ENCODE measurements at regions not wholly inside any gene's neighbourhood (a gene's known extent, or its start where the extent isn't known, plus 50 kb on each side); places are given as distances from the start of the nearest gene placed in this dataset.
"Not testable (repeated sequence)": the region's sequence is repeated elsewhere in the genome, so short reads cannot be mapped to it uniquely, and the experiment has no call there.

DNA sequence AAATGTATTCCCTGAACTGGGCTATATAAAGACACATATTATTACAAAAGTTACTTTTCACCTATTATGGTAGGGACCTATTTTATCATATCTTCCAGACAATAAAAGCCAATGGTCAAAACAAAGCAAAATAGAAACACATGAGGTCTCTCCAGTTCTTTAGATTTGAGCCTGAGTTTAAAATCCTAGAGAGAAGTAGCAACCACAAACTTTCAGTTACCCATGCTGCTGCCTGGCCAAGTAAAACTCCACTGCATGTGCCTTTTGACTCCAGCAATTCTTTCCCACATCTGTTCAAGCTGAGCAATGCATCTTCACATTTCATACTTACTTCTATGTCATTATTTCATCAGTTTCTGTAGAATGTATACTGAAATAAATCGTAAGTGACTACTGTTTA is 405.3 kb downstream of the STK39 start:
- Histone ChIP-seq H3K4me3 (no peak overlapping the region), H3K27ac (no peak overlapping the region), H3K36me3 (no peaks in the 10 kb centered on the region), H3K27me3 (no peaks in the 10 kb centered on the region), H3K9me3 (no peaks in the 10 kb centered on the region), H3K4me1 (ENCODE audit: insufficient read depth) (no peaks in the 10 kb centered on the region)
- DNase-seq, result no peak
- 78 to 89% (median 85%) methylated on average over 1 of the region's 1 CpG for WGBS, 3 donors
- TF ChIP-seq, protein P1, sequence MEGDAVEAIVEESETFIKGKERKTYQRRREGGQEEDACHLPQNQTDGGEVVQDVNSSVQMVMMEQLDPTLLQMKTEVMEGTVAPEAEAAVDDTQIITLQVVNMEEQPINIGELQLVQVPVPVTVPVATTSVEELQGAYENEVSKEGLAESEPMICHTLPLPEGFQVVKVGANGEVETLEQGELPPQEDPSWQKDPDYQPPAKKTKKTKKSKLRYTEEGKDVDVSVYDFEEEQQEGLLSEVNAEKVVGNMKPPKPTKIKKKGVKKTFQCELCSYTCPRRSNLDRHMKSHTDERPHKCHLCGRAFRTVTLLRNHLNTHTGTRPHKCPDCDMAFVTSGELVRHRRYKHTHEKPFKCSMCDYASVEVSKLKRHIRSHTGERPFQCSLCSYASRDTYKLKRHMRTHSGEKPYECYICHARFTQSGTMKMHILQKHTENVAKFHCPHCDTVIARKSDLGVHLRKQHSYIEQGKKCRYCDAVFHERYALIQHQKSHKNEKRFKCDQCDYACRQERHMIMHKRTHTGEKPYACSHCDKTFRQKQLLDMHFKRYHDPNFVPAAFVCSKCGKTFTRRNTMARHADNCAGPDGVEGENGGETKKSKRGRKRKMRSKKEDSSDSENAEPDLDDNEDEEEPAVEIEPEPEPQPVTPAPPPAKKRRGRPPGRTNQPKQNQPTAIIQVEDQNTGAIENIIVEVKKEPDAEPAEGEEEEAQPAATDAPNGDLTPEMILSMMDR (IDR thresholded peaks at IDR 0.05), result no peak
- no peak for TF ChIP-seq EP300 (IDR thresholded peaks at IDR 0.05)
- TF ChIP-seq POLR2A (IDR thresholded peaks at IDR 0.05), result no peak
- intact Hi-C loops (cut with DNase I), result no loop called here

DNA sequence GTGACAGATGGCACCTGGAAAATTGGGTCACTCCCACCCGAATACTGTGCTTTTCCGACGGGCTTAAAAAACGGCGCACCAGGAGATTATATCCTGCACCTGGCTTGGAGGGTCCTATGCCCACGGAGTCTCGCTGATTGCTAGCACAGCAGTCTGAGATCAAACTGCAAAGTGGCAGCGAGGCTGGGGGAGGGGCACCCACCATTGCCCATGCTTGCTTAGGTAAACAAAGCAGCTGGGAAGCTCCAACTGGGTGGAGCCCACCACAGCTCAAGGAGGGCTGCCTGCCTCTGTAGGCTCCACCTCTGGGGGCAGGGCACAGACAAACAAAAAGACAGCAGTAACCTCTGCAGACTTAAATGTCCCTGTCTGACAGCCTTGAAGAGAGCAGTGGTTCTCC is 412.1 kb downstream of the STK39 start:
- 81 to 98% (median 86%) methylated on average over 8 of the region's 8 CpGs for WGBS, 3 donors
- H3K4me3 ChIP-seq; intact Hi-C loops (cut with DNase I); H3K9me3 ChIP-seq; H3K27ac ChIP-seq; DNase-seq; H3K4me1 ChIP-seq (ENCODE audit: insufficient read depth); H3K27me3 ChIP-seq; H3K36me3 ChIP-seq: not testable (repeated sequence)

DNA sequence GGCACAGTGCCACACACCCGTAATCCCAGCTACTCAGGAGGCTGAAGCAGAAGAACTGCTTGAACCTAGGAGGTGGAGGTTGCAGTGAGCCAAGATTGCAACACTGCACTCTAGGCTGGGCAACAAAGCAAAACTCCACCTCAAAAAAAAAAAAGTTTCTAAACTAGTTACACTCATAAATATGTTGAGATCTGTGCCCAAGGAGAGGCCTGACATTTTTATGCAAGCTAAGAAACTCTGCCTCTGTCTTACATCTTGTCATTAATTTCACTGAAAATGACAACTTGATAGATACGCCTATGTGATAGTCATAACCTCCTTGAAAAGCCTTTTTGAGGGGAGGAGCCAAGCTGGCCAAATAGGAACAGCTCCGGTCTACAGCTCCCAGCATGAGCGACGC is 412.7 kb downstream of the STK39 start:
- Histone ChIP-seq H3K4me1 (ENCODE audit: insufficient read depth) (peaks cover 3% of the 10 kb centered on the region), H3K9me3 (no peaks in the 10 kb centered on the region), H3K27me3 (no peaks in the 10 kb centered on the region), H3K36me3 (no peaks in the 10 kb centered on the region), H3K27ac (no peak overlapping the region), H3K4me3 (no peak overlapping the region)
- no peak for TF ChIP-seq EP300 (IDR thresholded peaks at IDR 0.05)
- TF ChIP-seq, protein P1 (IDR thresholded peaks at IDR 0.05), result no peak
- TF ChIP-seq POLR2A (IDR thresholded peaks at IDR 0.05), result no peak
- intact Hi-C loops (cut with DNase I), result no loop called here
- DNase-seq, result no peak
- WGBS, 3 donors, result 90 to 95% (median 94%) methylated on average over 5 of the region's 5 CpGs

DNA sequence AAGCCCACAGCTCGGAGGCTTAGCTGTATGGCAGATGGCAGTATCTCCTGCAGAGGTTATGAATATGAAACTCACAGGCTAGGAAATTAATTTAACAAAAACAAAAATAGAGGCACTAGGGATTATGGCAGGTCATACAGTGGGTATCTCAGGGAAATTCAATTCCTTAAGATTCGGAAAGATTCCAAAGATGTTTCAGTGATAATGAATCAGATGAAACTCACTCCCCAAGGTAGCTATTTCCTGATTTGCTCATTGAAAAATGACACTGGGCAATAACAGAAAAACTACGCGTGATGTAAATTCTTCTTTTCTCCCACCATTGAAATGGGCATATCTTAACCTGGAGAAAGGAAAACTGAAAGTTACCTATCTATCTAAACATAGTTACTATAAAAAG is 414.1 kb downstream of the STK39 start:
- Histone ChIP-seq H3K27me3 (no peaks in the 10 kb centered on the region), H3K9me3 (no peaks in the 10 kb centered on the region), H3K4me3 (no peak overlapping the region), H3K27ac (no peak overlapping the region), H3K36me3 (no peaks in the 10 kb centered on the region), H3K4me1 (ENCODE audit: insufficient read depth) (peaks cover 3% of the 10 kb centered on the region)
- no peak for DNase-seq
- WGBS, 3 donors, result 49 to 61% (median 53%) methylated on average over 4 of the region's 4 CpGs
- intact Hi-C loops (cut with DNase I), result no loop called here
- TF ChIP-seq POLR2A (IDR thresholded peaks at IDR 0.05), result no peak
- TF ChIP-seq, protein P1 (IDR thresholded peaks at IDR 0.05), result no peak
- no peak for TF ChIP-seq EP300 (IDR thresholded peaks at IDR 0.05)

DNA sequence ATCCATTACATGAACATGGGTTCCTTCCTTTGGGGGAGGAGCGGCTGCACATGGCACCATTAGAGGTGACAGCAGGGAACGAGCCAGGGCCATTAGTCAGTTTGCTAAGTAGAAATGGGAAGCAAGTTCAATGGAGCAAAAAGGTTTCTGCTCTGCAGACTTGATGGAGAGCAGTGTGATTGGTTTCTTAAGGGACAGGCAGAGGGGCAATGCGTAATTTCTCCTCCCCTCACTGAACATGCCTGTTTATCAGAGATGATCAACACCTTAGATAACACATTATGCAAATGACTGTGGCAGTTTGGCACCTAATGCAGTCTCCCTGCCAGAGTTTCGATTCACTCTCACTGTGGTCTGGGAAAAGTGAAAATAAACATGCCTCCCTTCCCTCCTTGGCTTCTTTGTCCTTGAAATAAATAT is 414.5 kb downstream of the STK39 start:
- no peaks in the 10 kb centered on the region for H3K27me3 ChIP-seq
- DNase-seq, result no peak
- peaks cover 3% of the 10 kb centered on the region for H3K4me1 ChIP-seq (ENCODE audit: insufficient read depth)
- H3K4me3 ChIP-seq, result no peak overlapping the region
- H3K36me3 ChIP-seq, result no peaks in the 10 kb centered on the region
- TF ChIP-seq POLR2A (IDR thresholded peaks at IDR 0.05) (no peak), EP300 (IDR thresholded peaks at IDR 0.05) (no peak)
- TF ChIP-seq, protein P1 (IDR thresholded peaks at IDR 0.05), result no peak
- 31 to 45% (median 37%) methylated on average over 4 of the region's 4 CpGs for WGBS, 3 donors
- H3K27ac ChIP-seq, result no peak overlapping the region
- intact Hi-C loops (cut with DNase I), result no loop called here
- no peaks in the 10 kb centered on the region for H3K9me3 ChIP-seq
